Liver (tissue), 8 donors: ENCODE measurements at regions not wholly inside any gene's neighbourhood (a gene's known extent, or its start where the extent isn't known, plus 50 kb on each side); places are given as distances from the start of the nearest gene placed in this dataset.

Experiments
- DNase-seq: peaks from one replicate; pipeline ENCODE4 v3.0.0-alpha.2; 2017; ENCODE audit warnings: low spot score
- H3K27ac ChIP-seq, 2 donors: one replicate each; pipeline ENCODE4 v1.7.0; 2013; ENCODE audit warnings: inconsistent platforms in 2 of 2, low read length in 2 of 2, control low read depth in 1 of 2, low read depth in 1 of 2, mild to moderate bottlenecking in 1 of 2
- H3K27me3 ChIP-seq, 4 donors: one replicate each; pipeline versions ENCODE4 v1.6.1 to v1.7.0; 2013; ENCODE audit warnings: low read length in 3 of 4, inconsistent platforms in 1 of 4, mild to moderate bottlenecking in 1 of 4, moderate library complexity in 1 of 4; ENCODE audit not compliant: control insufficient read depth in 4 of 4, insufficient read depth in 4 of 4
- H3K36me3 ChIP-seq, 4 donors: one replicate each; pipeline versions ENCODE4 v1.6.1 to v1.7.0; 2013; ENCODE audit warnings: low read length in 3 of 4, mild to moderate bottlenecking in 3 of 4, low read depth in 1 of 4, moderate library complexity in 1 of 4; ENCODE audit not compliant: control insufficient read depth in 4 of 4, insufficient read depth in 3 of 4
- H3K4me1 ChIP-seq, 4 donors: one replicate each; pipeline versions ENCODE4 v1.6.1 to v1.7.0; 2013; ENCODE audit warnings: low read length in 3 of 4, mild to moderate bottlenecking in 3 of 4, moderate library complexity in 1 of 4; ENCODE audit not compliant: control insufficient read depth in 4 of 4, insufficient read depth in 4 of 4
- H3K4me3 ChIP-seq, 3 donors: one replicate each; pipeline versions ENCODE4 v1.6.1 to v1.7.0; 2013; ENCODE audit warnings: low read length in 3 of 3, control low read depth in 1 of 3, low read depth in 1 of 3, mild to moderate bottlenecking in 1 of 3
- H3K9ac ChIP-seq, 2 donors: one replicate each; pipeline ENCODE4 v1.7.0; 2013; ENCODE audit warnings: low read length in 2 of 2, mild to moderate bottlenecking in 2 of 2, moderate library complexity in 2 of 2, control low read depth in 1 of 2, low read depth in 1 of 2
- H3K9me3 ChIP-seq, 4 donors: one replicate each; pipeline versions ENCODE4 v1.6.1 to v1.7.0; 2013; ENCODE audit warnings: low read length in 3 of 4; ENCODE audit not compliant: control insufficient read depth in 4 of 4
- EGR1 ChIP-seq, 2 donors: IDR thresholded peaks; 2 replicates each; pipeline ENCODE4 v1.6.1; 2016 to 2018; ENCODE audit warnings: antibody characterized with exemption in 2 of 2, low read depth in 2 of 2
- FOXA1 ChIP-seq: IDR thresholded peaks from 2 replicates; pipeline ENCODE4 v1.6.1; 2016; ENCODE audit warnings: antibody characterized with exemption
- FOXA2 ChIP-seq: IDR thresholded peaks from 2 replicates; pipeline ENCODE4 v1.6.1; 2016; ENCODE audit warnings: antibody characterized with exemption
- GABPA ChIP-seq, 2 donors: IDR thresholded peaks in 1 of 2; conservative IDR thresholded peaks in 1 of 2; 2 replicates each; pipeline ENCODE4 v1.6.1; 2016; ENCODE audit warnings: antibody characterized with exemption in 2 of 2, mild to moderate bottlenecking in 1 of 2, moderate library complexity in 1 of 2
- HNF4A ChIP-seq, 2 donors: conservative IDR thresholded peaks; 2 replicates each; pipeline ENCODE4 v1.6.1; 2016; ENCODE audit warnings: antibody characterized with exemption in 2 of 2, mild to moderate bottlenecking in 2 of 2
- HNF4G ChIP-seq: IDR thresholded peaks from 2 replicates; pipeline ENCODE4 v1.6.1; 2016; ENCODE audit warnings: antibody characterized with exemption
- JUND ChIP-seq, 2 donors: IDR thresholded peaks; 2 replicates each; pipeline ENCODE4 v1.6.1; 2016; ENCODE audit warnings: antibody characterized with exemption in 2 of 2
- NR2F2 ChIP-seq: IDR thresholded peaks from 2 replicates; pipeline ENCODE4 v1.6.1; 2016; ENCODE audit warnings: antibody characterized with exemption
- RAD21 ChIP-seq, 2 donors: IDR thresholded peaks; 2 replicates each; pipeline ENCODE4 v1.6.1; 2016; ENCODE audit warnings: antibody characterized with exemption in 2 of 2, mild to moderate bottlenecking in 2 of 2
- RXRA ChIP-seq, 2 donors: IDR thresholded peaks; 2 replicates each; pipeline ENCODE4 v1.6.1; 2017 to 2018; ENCODE audit warnings: antibody characterized with exemption in 2 of 2, mild to moderate bottlenecking in 1 of 2
- SP1 ChIP-seq: IDR thresholded peaks from 2 replicates; pipeline ENCODE4 v1.6.1; 2018; ENCODE audit warnings: antibody characterized with exemption, mild to moderate bottlenecking
- TAF1 ChIP-seq: conservative IDR thresholded peaks from 2 replicates; pipeline ENCODE4 v1.6.1; 2016; ENCODE audit warnings: antibody characterized with exemption, mild to moderate bottlenecking
- YY1 ChIP-seq: IDR thresholded peaks from 2 replicates; pipeline ENCODE4 v1.6.1; 2016; ENCODE audit warnings: antibody characterized with exemption, mild to moderate bottlenecking
- WGBS: extraction: QIAGEN DNeasy Blood & Tissue Kit; methylation state at CpG from one replicate; pipeline ENCODE4 v1.1.7; 2013; 5-methylcytosine and 5-hydroxymethylcytosine counted together
- TF ChIP-seq, protein P1 (sequence below): IDR thresholded peaks from 2 replicates; pipeline ENCODE4 v1.6.1; 2016; ENCODE audit warnings: antibody characterized with exemption, mild to moderate bottlenecking
- TF ChIP-seq, protein P2 (sequence below): IDR thresholded peaks from 2 replicates; pipeline ENCODE4 v1.6.1; 2016; ENCODE audit warnings: antibody characterized with exemption
- TF ChIP-seq, protein P3 (sequence below): IDR thresholded peaks from 2 replicates; pipeline ENCODE4 v1.6.1; 2016; ENCODE audit warnings: antibody characterized with exemption
- TF ChIP-seq, protein P4 (sequence below): fragments of 150-350 bp; IDR thresholded peaks from 2 replicates; pipeline ENCODE4 v1.5.1; 2017; ENCODE audit warnings: improper control_type of control experiment, low read depth, low read length; ENCODE audit not compliant: missing input control
- TF ChIP-seq, protein P5 (sequence below): IDR thresholded peaks from 2 replicates; pipeline ENCODE4 v1.6.1; 2016; ENCODE audit warnings: antibody characterized with exemption
- donor health status: healthy.
- donor health status: healthy.
- donor health status: healthy.
- donor health status: healthy.
- donor health status: healthy.

DNA sequence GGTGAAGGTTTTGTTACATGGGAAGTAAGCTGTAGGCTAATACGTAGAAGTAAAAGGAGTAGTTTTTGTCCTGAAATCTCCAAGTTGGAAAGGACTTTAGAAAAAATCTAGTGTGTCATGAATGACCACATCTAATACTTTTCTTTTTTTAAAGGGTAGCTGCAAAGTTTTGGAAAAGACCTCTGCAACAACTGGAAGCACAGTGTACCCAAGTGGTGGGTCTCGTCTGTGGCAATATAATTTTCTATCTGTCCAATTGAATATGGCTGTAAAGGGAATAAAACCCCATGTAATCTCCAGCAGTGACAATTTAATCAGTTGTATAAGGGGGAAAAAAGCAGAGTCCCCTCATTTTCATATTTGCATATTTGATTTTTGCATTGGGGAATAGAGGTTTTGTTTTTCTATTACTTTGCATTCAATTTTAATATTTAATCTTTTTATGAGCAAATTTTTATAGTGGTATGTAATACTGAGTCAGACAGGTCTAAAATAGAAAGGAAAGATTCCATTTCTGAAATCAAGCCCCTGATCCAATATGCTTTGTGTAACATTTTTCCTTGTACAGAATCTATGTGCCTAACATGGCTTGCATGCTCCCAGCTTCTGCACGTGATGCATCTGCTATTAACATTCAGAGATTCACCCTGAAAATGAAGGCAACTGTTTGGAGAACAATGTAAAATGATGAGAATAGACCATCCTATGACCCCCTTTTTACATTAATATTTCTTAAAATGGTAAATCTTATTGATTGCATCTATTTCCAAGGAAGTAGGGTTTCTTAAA lies 531.4 kb downstream of the ZIC1 start:
- Histone ChIP-seq H3K4me1 (no peaks in the 10 kb centered on the region), H3K9ac (no peak overlapping the region), H3K9me3 (no peaks in the 10 kb centered on the region), H3K27ac (no peak overlapping the region), H3K4me3 (no peak overlapping the region), H3K27me3 (no peaks in the 10 kb centered on the region), H3K36me3 (no peaks in the 10 kb centered on the region)
- TF ChIP-seq SP1: no peak
- TF ChIP-seq, protein P1, sequence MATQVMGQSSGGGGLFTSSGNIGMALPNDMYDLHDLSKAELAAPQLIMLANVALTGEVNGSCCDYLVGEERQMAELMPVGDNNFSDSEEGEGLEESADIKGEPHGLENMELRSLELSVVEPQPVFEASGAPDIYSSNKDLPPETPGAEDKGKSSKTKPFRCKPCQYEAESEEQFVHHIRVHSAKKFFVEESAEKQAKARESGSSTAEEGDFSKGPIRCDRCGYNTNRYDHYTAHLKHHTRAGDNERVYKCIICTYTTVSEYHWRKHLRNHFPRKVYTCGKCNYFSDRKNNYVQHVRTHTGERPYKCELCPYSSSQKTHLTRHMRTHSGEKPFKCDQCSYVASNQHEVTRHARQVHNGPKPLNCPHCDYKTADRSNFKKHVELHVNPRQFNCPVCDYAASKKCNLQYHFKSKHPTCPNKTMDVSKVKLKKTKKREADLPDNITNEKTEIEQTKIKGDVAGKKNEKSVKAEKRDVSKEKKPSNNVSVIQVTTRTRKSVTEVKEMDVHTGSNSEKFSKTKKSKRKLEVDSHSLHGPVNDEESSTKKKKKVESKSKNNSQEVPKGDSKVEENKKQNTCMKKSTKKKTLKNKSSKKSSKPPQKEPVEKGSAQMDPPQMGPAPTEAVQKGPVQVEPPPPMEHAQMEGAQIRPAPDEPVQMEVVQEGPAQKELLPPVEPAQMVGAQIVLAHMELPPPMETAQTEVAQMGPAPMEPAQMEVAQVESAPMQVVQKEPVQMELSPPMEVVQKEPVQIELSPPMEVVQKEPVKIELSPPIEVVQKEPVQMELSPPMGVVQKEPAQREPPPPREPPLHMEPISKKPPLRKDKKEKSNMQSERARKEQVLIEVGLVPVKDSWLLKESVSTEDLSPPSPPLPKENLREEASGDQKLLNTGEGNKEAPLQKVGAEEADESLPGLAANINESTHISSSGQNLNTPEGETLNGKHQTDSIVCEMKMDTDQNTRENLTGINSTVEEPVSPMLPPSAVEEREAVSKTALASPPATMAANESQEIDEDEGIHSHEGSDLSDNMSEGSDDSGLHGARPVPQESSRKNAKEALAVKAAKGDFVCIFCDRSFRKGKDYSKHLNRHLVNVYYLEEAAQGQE: no peak
- TF ChIP-seq, protein P2, sequence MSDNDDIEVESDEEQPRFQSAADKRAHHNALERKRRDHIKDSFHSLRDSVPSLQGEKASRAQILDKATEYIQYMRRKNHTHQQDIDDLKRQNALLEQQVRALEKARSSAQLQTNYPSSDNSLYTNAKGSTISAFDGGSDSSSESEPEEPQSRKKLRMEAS: no peak
- TF ChIP-seq, protein P3, sequence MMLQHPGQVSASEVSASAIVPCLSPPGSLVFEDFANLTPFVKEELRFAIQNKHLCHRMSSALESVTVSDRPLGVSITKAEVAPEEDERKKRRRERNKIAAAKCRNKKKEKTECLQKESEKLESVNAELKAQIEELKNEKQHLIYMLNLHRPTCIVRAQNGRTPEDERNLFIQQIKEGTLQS: no peak
- no peak for TF ChIP-seq TAF1
- no peak for TF ChIP-seq EGR1 (IDR thresholded peaks at IDR 0.05; ENCODE audit: low read depth in 2 of 2)
- TF ChIP-seq RXRA (IDR thresholded peaks at IDR 0.05): no peak
- TF ChIP-seq, protein P4, sequence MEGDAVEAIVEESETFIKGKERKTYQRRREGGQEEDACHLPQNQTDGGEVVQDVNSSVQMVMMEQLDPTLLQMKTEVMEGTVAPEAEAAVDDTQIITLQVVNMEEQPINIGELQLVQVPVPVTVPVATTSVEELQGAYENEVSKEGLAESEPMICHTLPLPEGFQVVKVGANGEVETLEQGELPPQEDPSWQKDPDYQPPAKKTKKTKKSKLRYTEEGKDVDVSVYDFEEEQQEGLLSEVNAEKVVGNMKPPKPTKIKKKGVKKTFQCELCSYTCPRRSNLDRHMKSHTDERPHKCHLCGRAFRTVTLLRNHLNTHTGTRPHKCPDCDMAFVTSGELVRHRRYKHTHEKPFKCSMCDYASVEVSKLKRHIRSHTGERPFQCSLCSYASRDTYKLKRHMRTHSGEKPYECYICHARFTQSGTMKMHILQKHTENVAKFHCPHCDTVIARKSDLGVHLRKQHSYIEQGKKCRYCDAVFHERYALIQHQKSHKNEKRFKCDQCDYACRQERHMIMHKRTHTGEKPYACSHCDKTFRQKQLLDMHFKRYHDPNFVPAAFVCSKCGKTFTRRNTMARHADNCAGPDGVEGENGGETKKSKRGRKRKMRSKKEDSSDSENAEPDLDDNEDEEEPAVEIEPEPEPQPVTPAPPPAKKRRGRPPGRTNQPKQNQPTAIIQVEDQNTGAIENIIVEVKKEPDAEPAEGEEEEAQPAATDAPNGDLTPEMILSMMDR: no peak
- TF ChIP-seq GABPA (IDR thresholded peaks at IDR 0.05 in 1 of 2, conservative IDR thresholded peaks at IDR 0.05 in 1 of 2): no peak
- no peak for TF ChIP-seq HNF4A (conservative IDR thresholded peaks at IDR 0.05)
- no peak for TF ChIP-seq YY1
- TF ChIP-seq NR2F2: no peak
- TF ChIP-seq RAD21 (IDR thresholded peaks at IDR 0.05): no peak
- TF ChIP-seq, protein P5, sequence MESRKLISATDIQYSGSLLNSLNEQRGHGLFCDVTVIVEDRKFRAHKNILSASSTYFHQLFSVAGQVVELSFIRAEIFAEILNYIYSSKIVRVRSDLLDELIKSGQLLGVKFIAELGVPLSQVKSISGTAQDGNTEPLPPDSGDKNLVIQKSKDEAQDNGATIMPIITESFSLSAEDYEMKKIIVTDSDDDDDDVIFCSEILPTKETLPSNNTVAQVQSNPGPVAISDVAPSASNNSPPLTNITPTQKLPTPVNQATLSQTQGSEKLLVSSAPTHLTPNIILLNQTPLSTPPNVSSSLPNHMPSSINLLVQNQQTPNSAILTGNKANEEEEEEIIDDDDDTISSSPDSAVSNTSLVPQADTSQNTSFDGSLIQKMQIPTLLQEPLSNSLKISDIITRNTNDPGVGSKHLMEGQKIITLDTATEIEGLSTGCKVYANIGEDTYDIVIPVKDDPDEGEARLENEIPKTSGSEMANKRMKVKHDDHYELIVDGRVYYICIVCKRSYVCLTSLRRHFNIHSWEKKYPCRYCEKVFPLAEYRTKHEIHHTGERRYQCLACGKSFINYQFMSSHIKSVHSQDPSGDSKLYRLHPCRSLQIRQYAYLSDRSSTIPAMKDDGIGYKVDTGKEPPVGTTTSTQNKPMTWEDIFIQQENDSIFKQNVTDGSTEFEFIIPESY: no peak
- TF ChIP-seq FOXA2: no peak
- TF ChIP-seq JUND (IDR thresholded peaks at IDR 0.05): no peak
- no peak for TF ChIP-seq HNF4G
- TF ChIP-seq FOXA1: no peak
- no peak for DNase-seq
- WGBS: 87% methylated on average over 3 of the region's 3 CpGs
